Ishikawa (cell line): ENCODE measurements at regions not wholly inside any gene's neighbourhood (a gene's known extent, or its start where the extent isn't known, plus 50 kb on each side); places are given as distances from the start of the nearest gene placed in this dataset.

ENCODE experiments used
- CEBPB ChIP-seq: IDR thresholded peaks from 2 replicates; pipeline ENCODE4 v1.6.1; 2012
- CREB1 ChIP-seq: IDR thresholded peaks from 2 replicates; pipeline ENCODE4 v1.6.1; 2012; ENCODE audit warnings: low read depth
- EGR1 ChIP-seq: IDR thresholded peaks from 2 replicates; pipeline ENCODE4 v1.6.1; 2012
- EP300 ChIP-seq: IDR thresholded peaks from 2 replicates; pipeline ENCODE4 v1.6.1; 2012; ENCODE audit warnings: borderline replicate concordance
- FOXM1 ChIP-seq: IDR thresholded peaks from 2 replicates; pipeline ENCODE4 v1.6.1; 2012; ENCODE audit warnings: low read depth, borderline replicate concordance
- MAX ChIP-seq: IDR thresholded peaks from 2 replicates; pipeline ENCODE4 v1.6.1; 2012
- NFIC ChIP-seq: IDR thresholded peaks from 2 replicates; pipeline ENCODE4 v1.6.1; 2012
- RAD21 ChIP-seq: IDR thresholded peaks from 2 replicates; pipeline ENCODE4 v1.6.1; 2012; ENCODE audit warnings: low read depth
- REST ChIP-seq: IDR thresholded peaks from 2 replicates; pipeline ENCODE4 v1.6.1; 2012; ENCODE audit warnings: low read depth, mild to moderate bottlenecking
- TAF1 ChIP-seq: IDR thresholded peaks from 2 replicates; pipeline ENCODE4 v1.6.1; 2012; ENCODE audit warnings: low read depth, mild to moderate bottlenecking
- TCF12 ChIP-seq: IDR thresholded peaks from 2 replicates; pipeline ENCODE4 v1.6.1; 2012; ENCODE audit warnings: low read depth
- TEAD4 ChIP-seq: IDR thresholded peaks from 2 replicates; pipeline ENCODE4 v1.6.1; 2012
- YY1 ChIP-seq: IDR thresholded peaks from 2 replicates; pipeline ENCODE4 v1.6.1; 2012; ENCODE audit warnings: low read depth
- ZBTB7A ChIP-seq: IDR thresholded peaks from 2 replicates; pipeline ENCODE4 v1.6.1; 2012; ENCODE audit warnings: low read depth
- TF ChIP-seq, protein P1 (sequence below): IDR thresholded peaks from 2 replicates; pipeline ENCODE4 v1.6.1; 2012

DNA sequence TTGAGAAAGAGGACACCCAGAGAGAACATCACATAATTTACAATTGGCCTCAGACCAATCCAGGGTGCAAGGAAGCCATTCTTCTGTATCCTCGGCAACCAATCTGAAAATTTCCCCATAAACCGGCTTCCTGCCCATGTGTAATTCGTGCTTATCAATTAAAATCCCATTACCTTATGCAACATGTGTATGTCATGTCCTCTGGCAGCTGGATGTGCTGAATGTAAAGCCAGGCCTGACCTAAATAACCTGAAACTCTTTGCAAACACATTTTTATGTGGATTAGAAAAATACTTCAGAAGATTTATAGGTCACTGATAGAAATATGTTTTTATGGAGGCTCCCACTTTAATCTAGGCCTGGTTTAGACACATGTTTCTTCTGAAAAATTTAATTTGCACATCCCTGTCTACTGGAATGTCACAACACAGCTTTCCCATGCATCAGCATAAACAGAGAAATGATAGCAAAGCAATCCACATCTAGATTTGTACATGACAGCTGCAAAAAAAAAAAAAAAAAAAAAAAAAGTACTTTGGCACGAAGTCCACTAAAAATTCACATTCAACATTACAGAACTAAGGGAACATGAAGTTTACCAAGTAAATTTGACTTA lies 69.4 kb upstream of the SAMSN1 start:
- TF ChIP-seq, protein P1, sequence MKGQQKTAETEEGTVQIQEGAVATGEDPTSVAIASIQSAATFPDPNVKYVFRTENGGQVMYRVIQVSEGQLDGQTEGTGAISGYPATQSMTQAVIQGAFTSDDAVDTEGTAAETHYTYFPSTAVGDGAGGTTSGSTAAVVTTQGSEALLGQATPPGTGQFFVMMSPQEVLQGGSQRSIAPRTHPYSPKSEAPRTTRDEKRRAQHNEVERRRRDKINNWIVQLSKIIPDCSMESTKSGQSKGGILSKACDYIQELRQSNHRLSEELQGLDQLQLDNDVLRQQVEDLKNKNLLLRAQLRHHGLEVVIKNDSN: no peak
- TF ChIP-seq EGR1 (no peak), TEAD4 (no peak), FOXM1 (no peak), MAX (no peak), CREB1 (no peak), NFIC (no peak), TCF12 (no peak)

DNA sequence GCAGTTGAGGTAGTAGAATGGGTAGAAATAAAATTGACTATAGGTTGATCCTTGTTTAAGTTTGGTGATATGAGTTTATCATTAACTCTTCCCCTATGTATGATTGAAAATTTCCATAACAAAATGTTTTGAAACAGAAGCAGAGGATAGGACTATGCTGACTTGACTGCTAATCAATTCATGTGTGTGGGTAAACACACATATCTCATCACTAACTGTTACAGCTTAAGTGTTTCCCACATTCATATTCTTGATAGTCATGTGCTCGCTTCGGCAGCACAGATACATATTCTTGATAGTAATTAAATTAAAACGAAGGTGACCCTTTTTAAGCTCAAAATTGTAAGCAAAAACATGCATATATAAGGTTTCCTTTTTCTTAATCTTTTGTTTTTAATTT lies 68.2 kb upstream of the SAMSN1 start:
- TF ChIP-seq RAD21 (no peak), ZBTB7A (no peak), EP300 (no peak), FOXM1 (no peak), MAX (no peak), REST (no peak), NFIC (no peak), EGR1 (no peak), CEBPB (no peak), CREB1 (no peak), YY1 (no peak), TAF1 (no peak), TEAD4 (no peak), TCF12 (no peak)
- TF ChIP-seq, protein P1: no peak

- TF ChIP-seq MAX (no peak), EGR1 (no peak), CREB1 (no peak), REST (no peak), TAF1 (no peak), EP300 (no peak), NFIC (no peak), TEAD4 (no peak), TCF12 (no peak), RAD21 (no peak), ZBTB7A (no peak)
Measured at GRCh38 chr21:14613486-14614224, 67.5 kb upstream of the SAMSN1 start.

- TF ChIP-seq YY1: no peak
- TF ChIP-seq TEAD4: no peak
- no peak for TF ChIP-seq EP300
- no peak for TF ChIP-seq EGR1
- no peak for TF ChIP-seq TCF12
- TF ChIP-seq RAD21: no peak
- TF ChIP-seq, protein P1: no peak
- TF ChIP-seq TAF1: no peak
- no peak for TF ChIP-seq MAX
- TF ChIP-seq CREB1: no peak
- no peak for TF ChIP-seq NFIC
- no peak for TF ChIP-seq ZBTB7A
- TF ChIP-seq REST: no peak
- TF ChIP-seq FOXM1: no peak
- no peak for TF ChIP-seq CEBPB
Measured at GRCh38 chr21:14609274-14609673, 63.2 kb upstream of the SAMSN1 start.
